Panc1 (cell line): ENCODE measurements at regions not wholly inside any gene's neighbourhood (a gene's known extent, or its start where the extent isn't known, plus 50 kb on each side); places are given as distances from the start of the nearest gene placed in this dataset.
A peak's percentile ranks its signal among the peaks of the same experiment; 100 is the strongest.

Experiments
- ATAC-seq: fragments of 200-7000 bp; cut with Tn5 transposase; 2 replicates; pipeline ENCODE4 v1.9.1; 2020; ENCODE audit warnings: mild to moderate bottlenecking, moderate library complexity
- BruUV-seq: library from RNA; stranded (reverse); fragments of 400-500 nt; replicated peaks from 2 replicates; lab custom pipeline; 2021; lab: Mats Ljungman, UMichigan
- CTCF ChIA-PET: fragments of 300-600 bp; sonication (Branson Sonifier 250); formaldehyde crosslinking; loops from one replicate; lab custom pipeline; 2022; ENCODE audit warnings: antibody characterized with exemption; lab: Charles Lee
- POLR2A ChIA-PET: fragments of 300-600 bp; sonication (Branson Sonifier 250); formaldehyde crosslinking; loops from one replicate; lab custom pipeline; 2022; ENCODE audit warnings: antibody characterized with exemption; lab: Charles Lee
- DNase-seq: peaks from one replicate; pipeline ENCODE4 v3.0.0-alpha.2; 2010; ENCODE audit warnings: low read depth, low spot score
- H3K27ac ChIP-seq: 2 replicates; pipeline ENCODE4 v1.5.1; 2011; ENCODE audit warnings: mild to moderate bottlenecking, low read length, inconsistent platforms
- H3K27me3 ChIP-seq: fragments of 200-500 bp; sonication (Bioruptor generic); 2 replicates; pipeline ENCODE4 v1.6.0; 2014; ENCODE audit warnings: low read length, inconsistent platforms; ENCODE audit not compliant: control insufficient read depth, insufficient read depth
- H3K36me3 ChIP-seq: fragments of 200-500 bp; sonication (Bioruptor generic); 2 replicates; pipeline ENCODE4 v1.5.1; 2014; ENCODE audit warnings: inconsistent platforms, mild to moderate bottlenecking, low read length, moderate library complexity; ENCODE audit not compliant: control insufficient read depth, insufficient read depth
- H3K4me1 ChIP-seq: 2 replicates; pipeline ENCODE4 v1.5.1; 2011; ENCODE audit warnings: inconsistent platforms, mild to moderate bottlenecking, low read length, moderate library complexity; ENCODE audit not compliant: control insufficient read depth, insufficient read depth
- H3K4me3 ChIP-seq, 2 experiments: 2 replicates each; pipeline ENCODE4 v1.5.1; 2011 to 2012; ENCODE audit warnings: low read depth in 2 of 2, low read length in 2 of 2, mild to moderate bottlenecking in 2 of 2, inconsistent platforms in 1 of 2, moderate library complexity in 1 of 2
- H3K9me3 ChIP-seq: fragments of 200-500 bp; sonication (Bioruptor generic); 2 replicates; pipeline ENCODE4 v1.5.1; 2014; ENCODE audit warnings: low read depth, mild to moderate bottlenecking, inconsistent platforms, low read length, moderate library complexity; ENCODE audit not compliant: control insufficient read depth, insufficient read depth
- CTCF ChIP-seq: fragments of 450-650 bp; IDR thresholded peaks from 2 replicates; pipeline ENCODE4 v1.5.1; 2017; ENCODE audit warnings: mild to moderate bottlenecking
- POLR2AphosphoS5 ChIP-seq: IDR thresholded peaks from 2 replicates; pipeline ENCODE4 v1.6.1; 2012; ENCODE audit warnings: mild to moderate bottlenecking, low read depth, low read length, moderate library complexity
- SIN3A ChIP-seq: IDR thresholded peaks from 2 replicates; pipeline ENCODE4 v1.6.1; 2012; ENCODE audit warnings: low read depth, mild to moderate bottlenecking, low read length, moderate library complexity, borderline replicate concordance; ENCODE audit not compliant: insufficient read depth
- TCF7L2 ChIP-seq: IDR thresholded peaks from 2 replicates; pipeline ENCODE4 v1.6.1; 2011; ENCODE audit warnings: mild to moderate bottlenecking, low read depth, low read length, inconsistent platforms
- in situ Hi-C: cut with HindIII; loops from 2 replicates; pipeline ENCODE4 v1.10.0; 2016; ENCODE audit warnings: low sequenced_read_pairs, low pct_unique_long_range_greater_than_20kb
- intact Hi-C: fragments of 100-400 bp; cut with micrococcal nuclease; formaldehyde crosslinking; loops from one replicate; pipeline ENCODE4 v1.10.0; 2022; ENCODE audit not compliant: unreplicated experiment
- TF ChIP-seq, protein P1 (sequence below), 2 experiments: IDR thresholded peaks; 2 replicates each; pipeline ENCODE4 v1.6.1; 2011 to 2012; ENCODE audit warnings: low read depth in 2 of 2, control low read depth in 1 of 2, low read length in 1 of 2, mild to moderate bottlenecking in 1 of 2, moderate library complexity in 1 of 2; ENCODE audit not compliant: insufficient read depth in 1 of 2

DNA sequence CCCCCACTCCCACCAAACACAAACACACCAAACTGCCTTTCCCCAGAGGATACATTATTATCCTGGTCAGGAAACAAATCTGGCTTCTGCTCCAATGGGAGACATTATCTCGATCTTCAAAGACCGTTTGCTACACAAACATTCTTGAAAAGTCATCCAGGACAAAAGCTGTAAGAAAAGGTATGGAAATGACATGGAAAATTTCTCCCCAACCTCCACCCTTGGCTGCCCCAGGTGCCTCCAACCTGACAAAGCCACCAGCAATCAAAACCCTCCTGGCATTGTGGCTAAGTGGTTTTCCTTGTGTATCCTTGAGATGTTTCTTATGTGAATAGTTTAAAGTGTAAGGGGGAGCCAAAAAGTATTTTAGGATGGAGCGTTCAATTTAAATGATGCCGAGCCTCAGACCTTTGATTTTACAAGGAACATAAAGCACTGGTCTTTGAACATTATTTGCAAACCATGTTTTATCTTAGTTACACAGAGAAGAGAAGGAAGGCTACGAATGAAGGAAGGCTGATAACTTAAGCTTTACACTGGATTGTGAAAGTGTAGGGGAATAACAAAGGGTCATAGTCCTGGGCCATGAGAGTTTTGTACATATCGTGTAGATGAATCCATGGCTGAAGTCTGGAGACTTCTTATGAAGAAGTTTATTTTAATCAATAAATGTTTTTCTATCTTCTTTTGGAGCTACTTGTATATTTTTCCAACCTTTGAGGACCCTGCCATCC lies 418.9 kb upstream of the TMTC1 start:
- ChIA-PET CTCF (no interaction called here), POLR2A (no interaction called here)
- no peak overlapping the region for H3K27ac ChIP-seq
- intact Hi-C loops, result no loop called here
- no peaks in the 10 kb centered on the region for H3K4me1 ChIP-seq
- no peak for TF ChIP-seq POLR2AphosphoS5
- TF ChIP-seq, protein P1, sequence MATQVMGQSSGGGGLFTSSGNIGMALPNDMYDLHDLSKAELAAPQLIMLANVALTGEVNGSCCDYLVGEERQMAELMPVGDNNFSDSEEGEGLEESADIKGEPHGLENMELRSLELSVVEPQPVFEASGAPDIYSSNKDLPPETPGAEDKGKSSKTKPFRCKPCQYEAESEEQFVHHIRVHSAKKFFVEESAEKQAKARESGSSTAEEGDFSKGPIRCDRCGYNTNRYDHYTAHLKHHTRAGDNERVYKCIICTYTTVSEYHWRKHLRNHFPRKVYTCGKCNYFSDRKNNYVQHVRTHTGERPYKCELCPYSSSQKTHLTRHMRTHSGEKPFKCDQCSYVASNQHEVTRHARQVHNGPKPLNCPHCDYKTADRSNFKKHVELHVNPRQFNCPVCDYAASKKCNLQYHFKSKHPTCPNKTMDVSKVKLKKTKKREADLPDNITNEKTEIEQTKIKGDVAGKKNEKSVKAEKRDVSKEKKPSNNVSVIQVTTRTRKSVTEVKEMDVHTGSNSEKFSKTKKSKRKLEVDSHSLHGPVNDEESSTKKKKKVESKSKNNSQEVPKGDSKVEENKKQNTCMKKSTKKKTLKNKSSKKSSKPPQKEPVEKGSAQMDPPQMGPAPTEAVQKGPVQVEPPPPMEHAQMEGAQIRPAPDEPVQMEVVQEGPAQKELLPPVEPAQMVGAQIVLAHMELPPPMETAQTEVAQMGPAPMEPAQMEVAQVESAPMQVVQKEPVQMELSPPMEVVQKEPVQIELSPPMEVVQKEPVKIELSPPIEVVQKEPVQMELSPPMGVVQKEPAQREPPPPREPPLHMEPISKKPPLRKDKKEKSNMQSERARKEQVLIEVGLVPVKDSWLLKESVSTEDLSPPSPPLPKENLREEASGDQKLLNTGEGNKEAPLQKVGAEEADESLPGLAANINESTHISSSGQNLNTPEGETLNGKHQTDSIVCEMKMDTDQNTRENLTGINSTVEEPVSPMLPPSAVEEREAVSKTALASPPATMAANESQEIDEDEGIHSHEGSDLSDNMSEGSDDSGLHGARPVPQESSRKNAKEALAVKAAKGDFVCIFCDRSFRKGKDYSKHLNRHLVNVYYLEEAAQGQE (IDR thresholded peaks at IDR 0.05; ENCODE audit: insufficient read depth in 1 of 2, low read depth in 2 of 2, low read length in 1 of 2), result no peak
- no peak for TF ChIP-seq SIN3A
- TF ChIP-seq CTCF, result no peak
- no peak for TF ChIP-seq TCF7L2
- H3K9me3 ChIP-seq, result no peaks in the 10 kb centered on the region
- ATAC-seq, result no peak
- no TSS peak for BruUV-seq
- H3K27me3 ChIP-seq, result peaks cover 36% of the 10 kb centered on the region
- in situ Hi-C loops, result no loop called here
- H3K4me3 ChIP-seq, result no peak overlapping the region
- no peaks in the 10 kb centered on the region for H3K36me3 ChIP-seq
- DNase-seq, result no peak

DNA sequence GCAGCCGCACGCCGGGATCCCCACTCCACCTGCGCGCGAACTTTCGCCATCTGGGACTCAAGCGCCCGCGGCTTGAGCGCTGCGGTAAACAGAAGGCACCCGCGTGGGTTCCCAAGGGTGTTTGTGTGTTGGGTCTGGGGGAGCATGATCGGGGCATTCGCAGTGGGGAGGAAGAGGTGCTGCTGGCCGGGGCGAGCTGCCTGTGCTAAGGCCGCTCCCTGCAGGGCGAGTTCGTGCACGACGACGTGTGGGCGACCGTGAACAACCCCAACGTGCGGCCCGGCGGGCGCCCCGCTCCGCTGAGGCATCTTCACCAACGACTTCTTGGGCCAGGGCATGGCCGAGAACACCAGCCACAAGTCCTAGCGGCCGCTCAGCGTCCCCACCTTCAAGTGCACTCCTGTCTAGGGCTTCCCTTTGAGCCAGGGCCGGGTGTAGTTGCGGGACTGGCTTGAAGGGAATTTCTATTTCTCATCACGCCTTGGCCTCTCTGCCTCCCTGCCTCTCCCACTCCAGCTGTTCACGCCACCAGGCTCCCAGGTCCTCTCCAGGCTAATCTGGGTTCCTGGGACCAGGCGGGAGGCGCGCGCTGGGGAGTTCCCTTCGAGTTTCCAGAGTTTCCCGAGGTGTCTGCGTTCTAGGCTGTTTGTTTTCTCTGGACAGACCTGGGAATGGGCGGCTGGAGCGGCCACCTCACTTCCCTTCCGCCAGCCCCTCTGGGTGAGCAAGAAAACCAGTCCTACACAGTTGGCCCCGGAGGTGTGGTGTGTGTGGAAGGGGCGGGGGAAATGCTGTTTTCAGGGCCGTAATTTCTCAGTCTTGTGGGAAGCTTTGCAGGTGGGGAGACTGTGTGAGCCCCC lies 417.8 kb upstream of the TMTC1 start:
- TF ChIP-seq POLR2AphosphoS5, result no peak
- no peak for TF ChIP-seq CTCF
- no peak for TF ChIP-seq SIN3A
- TF ChIP-seq, protein P1 (IDR thresholded peaks at IDR 0.05; ENCODE audit: insufficient read depth in 1 of 2, low read depth in 2 of 2, low read length in 1 of 2), result no peak
- ATAC-seq, result peak; percentile 72
- no peak overlapping the region for H3K4me3 ChIP-seq

More for the DNA sequence above, 417.8 kb upstream of the TMTC1 start:
- ChIA-PET POLR2A (no interaction called here), CTCF (no interaction called here)
- Histone ChIP-seq H3K27ac (no peak overlapping the region), H3K27me3 (peaks cover 31% of the 10 kb centered on the region), H3K36me3 (no peaks in the 10 kb centered on the region), H3K9me3 (no peaks in the 10 kb centered on the region), H3K4me1 (no peaks in the 10 kb centered on the region)
- in situ Hi-C loops, result no loop called here
- no TSS peak for BruUV-seq
- intact Hi-C loops, result no loop called here
- DNase-seq, result no peak
